ENCODE measurements at regions not wholly inside any gene's neighbourhood (a gene's known extent, or its start where the extent isn't known, plus 50 kb on each side); places are given as distances from the start of the nearest gene placed in this dataset.

DNA sequence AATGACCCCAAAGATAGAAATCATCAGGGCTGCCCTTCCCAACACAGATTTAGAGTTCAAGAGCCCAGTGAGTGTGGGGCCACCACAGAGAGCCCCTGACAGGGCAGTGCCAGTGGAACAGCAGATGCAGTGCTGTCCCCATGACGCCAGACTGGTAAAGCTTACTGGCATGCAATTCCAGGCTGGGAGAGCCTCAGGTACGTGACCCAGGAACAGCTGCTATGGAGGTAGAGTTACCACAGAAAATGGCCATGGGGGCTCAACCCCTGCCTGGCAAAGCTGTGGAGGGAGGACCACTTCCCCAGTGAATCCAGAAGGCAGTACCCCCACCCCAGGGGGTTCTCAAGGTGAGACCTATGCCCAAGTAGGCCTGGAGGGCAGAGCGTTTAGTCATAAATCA lies 228.5 kb downstream of the POLR1F start:
- no peaks in the 10 kb centered on the region for H3K9me3 ChIP-seq
- no peak overlapping the region for H3K27ac ChIP-seq
- DNase-seq (ENCODE audit: low spot score in 2 of 2), result no peak
- H3K27me3 ChIP-seq, result no peaks in the 10 kb centered on the region
- no peaks in the 10 kb centered on the region for H3K4me1 ChIP-seq
- no peak overlapping the region for H3K4me3 ChIP-seq
- no peaks in the 10 kb centered on the region for H3K36me3 ChIP-seq
- TF ChIP-seq CTCF (IDR thresholded peaks at IDR 0.05) (no peak), POLR2A (IDR thresholded peaks at IDR 0.05) (no peak), POLR2AphosphoS5 (IDR thresholded peaks at IDR 0.05) (no peak)
- intact Hi-C loops (cut with DNase I; ENCODE audit: low total_unique reads), result no loop called here

- no peaks in the 10 kb centered on the region for H3K36me3 ChIP-seq
- H3K27ac ChIP-seq, result no peak overlapping the region
- intact Hi-C loops (cut with DNase I; ENCODE audit: low total_unique reads), result no loop called here
- H3K4me1 ChIP-seq, result no peaks in the 10 kb centered on the region
- DNase-seq (ENCODE audit: low spot score in 2 of 2), result no peak
- no peaks in the 10 kb centered on the region for H3K9me3 ChIP-seq
- no peak overlapping the region for H3K4me3 ChIP-seq
- TF ChIP-seq POLR2AphosphoS5 (IDR thresholded peaks at IDR 0.05) (no peak), CTCF (IDR thresholded peaks at IDR 0.05) (no peak), POLR2A (IDR thresholded peaks at IDR 0.05) (no peak)
- no peaks in the 10 kb centered on the region for H3K27me3 ChIP-seq
Observed at GRCh38 chr7:19470031-19470430, 238.8 kb downstream of the POLR1F start.

GRCh38 chr7:19465861-19466260 lies 243.0 kb downstream of the POLR1F start:
- H3K4me1 ChIP-seq, result no peaks in the 10 kb centered on the region
- no peaks in the 10 kb centered on the region for H3K36me3 ChIP-seq
- DNase-seq (ENCODE audit: low spot score in 2 of 2), result no peak
- no peak overlapping the region for H3K4me3 ChIP-seq
- no peaks in the 10 kb centered on the region for H3K9me3 ChIP-seq
- no peak overlapping the region for H3K27ac ChIP-seq
- TF ChIP-seq CTCF (IDR thresholded peaks at IDR 0.05), result no peak
- no peak for TF ChIP-seq POLR2AphosphoS5 (IDR thresholded peaks at IDR 0.05)
- no peak for TF ChIP-seq POLR2A (IDR thresholded peaks at IDR 0.05)
- no peaks in the 10 kb centered on the region for H3K27me3 ChIP-seq
- intact Hi-C loops (cut with DNase I; ENCODE audit: low total_unique reads), result no loop called here

GRCh38 chr7:19464751-19465150 lies 244.1 kb downstream of the POLR1F start:
- H3K27ac ChIP-seq, result no peak overlapping the region
- no peaks in the 10 kb centered on the region for H3K9me3 ChIP-seq
- H3K36me3 ChIP-seq, result no peaks in the 10 kb centered on the region
- TF ChIP-seq POLR2AphosphoS5 (IDR thresholded peaks at IDR 0.05), result no peak
- no peak for TF ChIP-seq POLR2A (IDR thresholded peaks at IDR 0.05)
- no peak for TF ChIP-seq CTCF (IDR thresholded peaks at IDR 0.05)
- DNase-seq (ENCODE audit: low spot score in 2 of 2), result no peak
- no peaks in the 10 kb centered on the region for H3K4me1 ChIP-seq
- intact Hi-C loops (cut with DNase I; ENCODE audit: low total_unique reads), result no loop called here
- H3K27me3 ChIP-seq, result no peaks in the 10 kb centered on the region
- H3K4me3 ChIP-seq, result no peak overlapping the region

DNA sequence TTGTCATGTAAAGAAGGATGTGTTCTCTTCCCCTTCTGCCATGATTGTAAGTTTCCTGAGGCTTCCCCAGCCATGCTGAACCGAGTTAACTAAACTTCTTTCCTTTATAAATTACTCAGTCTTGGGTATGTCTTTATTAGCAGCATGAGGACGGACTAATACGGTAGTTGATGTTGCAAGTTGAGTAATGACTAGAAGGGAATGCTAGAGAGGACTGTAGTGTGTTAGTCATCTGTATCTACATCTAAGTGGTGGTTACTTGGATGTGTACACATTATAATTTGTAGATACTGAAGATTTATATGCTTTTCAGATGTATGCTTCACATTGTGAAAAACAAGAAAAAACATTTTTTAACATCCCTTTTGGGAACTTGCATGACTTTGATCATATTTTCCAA lies 244.6 kb downstream of the POLR1F start:
- DNase-seq (ENCODE audit: low spot score in 2 of 2), result no peak
- no peak for TF ChIP-seq CTCF (IDR thresholded peaks at IDR 0.05)
- no peak for TF ChIP-seq POLR2AphosphoS5 (IDR thresholded peaks at IDR 0.05)
- no peak for TF ChIP-seq POLR2A (IDR thresholded peaks at IDR 0.05)

More for the DNA sequence above, 244.6 kb downstream of the POLR1F start:
- Histone ChIP-seq H3K4me1 (no peaks in the 10 kb centered on the region), H3K9me3 (no peaks in the 10 kb centered on the region), H3K4me3 (no peak overlapping the region), H3K27me3 (no peaks in the 10 kb centered on the region), H3K27ac (no peak overlapping the region), H3K36me3 (no peaks in the 10 kb centered on the region)
- intact Hi-C loops (cut with DNase I; ENCODE audit: low total_unique reads), result no loop called here

Data from breast epithelium (tissue), 4 donors.